Activated CD4-positive, alpha-beta T cell treated with anti-CD3 and anti-CD28 coated beads, Interleukin-2, amount 50 U/mL, for 48 hours (primary cell): ENCODE measurements at regions not wholly inside any gene's neighbourhood (a gene's known extent, or its start where the extent isn't known, plus 50 kb on each side); places are given as distances from the start of the nearest gene placed in this dataset.

ENCODE experiments used
- DNase-seq, 2 experiments: peaks; one replicate each; pipeline ENCODE4 v3.0.0-alpha.2; 2020

DNA sequence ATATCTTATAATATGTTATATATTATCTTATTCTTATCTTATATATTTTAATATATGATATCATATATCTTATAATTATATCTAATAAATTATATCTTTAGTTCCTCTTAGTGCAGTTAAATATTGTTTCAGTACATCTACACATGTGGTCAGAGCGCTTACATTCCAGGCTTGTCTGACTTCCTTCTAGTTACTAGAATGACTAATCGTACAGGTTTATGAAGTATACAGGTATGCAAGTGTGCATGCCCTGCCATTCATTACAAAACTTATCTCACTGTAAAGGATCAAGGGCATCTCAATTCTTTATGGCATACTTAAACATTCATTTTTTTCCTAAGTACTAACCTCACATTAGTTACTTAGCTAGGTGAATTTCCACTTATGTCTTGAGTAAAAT, 1278.0 kb upstream of the MAP3K7 start:
- no peak for DNase-seq

DNA sequence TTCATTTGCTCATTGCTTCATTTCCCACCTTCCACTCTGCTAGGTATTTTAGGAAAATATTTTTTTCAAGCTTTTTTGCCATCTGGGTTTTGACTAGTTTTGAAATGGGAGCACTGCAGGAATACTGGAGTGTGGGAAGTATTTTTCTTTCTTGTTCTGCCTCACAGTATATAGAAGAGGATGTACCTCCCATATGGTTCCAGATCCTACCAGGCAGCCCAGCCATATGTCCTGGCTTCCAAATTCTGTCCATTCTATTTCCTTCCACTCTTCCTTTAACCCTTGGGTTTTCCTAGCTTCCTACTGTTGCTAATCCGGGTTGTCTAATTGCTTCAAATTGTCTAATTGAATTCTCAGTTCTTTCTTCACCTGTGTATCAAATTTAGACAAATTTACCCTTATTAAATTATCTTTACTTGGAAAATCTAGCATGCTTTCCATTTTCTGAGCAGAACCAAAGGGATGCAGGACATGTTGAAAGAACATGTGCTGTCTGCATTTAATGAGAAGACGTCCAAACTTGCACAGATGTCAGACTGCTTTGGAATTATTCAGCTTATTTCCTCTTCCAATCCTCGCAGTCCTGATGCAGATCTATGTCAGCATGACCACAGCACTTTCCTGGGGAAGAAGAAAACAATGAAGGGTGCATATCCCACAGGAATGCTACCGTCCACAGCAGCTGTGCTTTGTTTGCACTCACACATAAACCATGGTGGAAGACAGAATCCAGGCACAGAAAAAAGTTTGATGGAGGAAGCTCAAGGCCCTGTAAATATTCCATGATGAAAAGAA, 1273.9 kb upstream of the MAP3K7 start:
- DNase-seq = no peak

DNA sequence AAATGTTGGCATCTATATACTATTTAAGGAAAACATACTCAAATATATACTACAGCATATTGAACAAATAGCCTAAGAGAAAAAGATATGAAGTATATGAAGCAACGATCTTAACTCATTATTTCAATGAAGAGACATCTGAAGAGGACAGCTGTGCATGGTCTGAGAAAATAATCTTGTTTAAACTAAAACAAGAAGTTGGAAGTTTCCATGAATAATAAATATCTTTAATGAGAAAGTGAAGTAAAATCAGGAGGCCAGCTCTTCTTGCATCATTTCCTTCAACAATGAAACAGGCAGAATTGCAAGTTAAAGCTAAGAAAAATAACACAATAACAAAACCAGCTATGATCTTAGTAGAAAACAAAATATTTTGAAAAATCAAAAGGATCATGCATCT, 1265.4 kb upstream of the MAP3K7 start:
- DNase-seq = no peak

DNA sequence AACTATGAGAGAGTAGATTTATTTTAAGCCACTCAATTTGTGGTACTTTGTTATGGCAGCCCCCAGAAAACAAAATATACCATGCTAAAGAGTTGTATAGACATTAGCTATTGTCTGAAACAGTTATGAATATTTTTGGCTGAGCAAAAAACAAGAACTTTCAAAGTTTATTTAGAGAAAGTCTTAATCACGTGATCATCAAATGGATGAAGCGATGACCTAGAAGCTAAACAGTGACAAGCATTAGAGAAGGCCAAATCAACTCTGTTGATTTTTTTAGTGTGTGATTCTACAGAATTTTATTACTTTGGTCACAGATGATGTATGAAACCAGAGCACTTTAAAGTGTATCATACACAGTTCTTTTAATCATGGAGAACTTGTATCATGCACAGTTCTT, 1247.9 kb upstream of the MAP3K7 start:
- DNase-seq = no peak

DNA sequence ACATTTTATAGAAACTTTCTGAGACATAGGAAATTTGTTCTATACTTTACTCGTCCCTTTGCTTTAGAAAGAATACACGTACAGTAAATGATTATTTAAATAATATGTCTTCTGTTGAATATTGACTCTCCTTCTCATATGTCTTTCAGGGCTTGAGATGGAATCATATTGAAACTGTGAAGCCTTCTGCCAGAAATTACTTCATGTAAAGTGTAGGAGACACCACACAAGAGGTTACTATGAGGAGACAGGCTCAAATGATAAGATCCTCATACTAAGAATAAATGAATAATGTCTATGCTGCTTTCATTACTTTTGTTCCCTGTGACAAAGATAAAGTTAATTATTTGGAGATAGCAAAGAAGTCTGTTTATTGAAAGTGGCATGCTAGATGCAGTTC, 1240.3 kb upstream of the MAP3K7 start:
- DNase-seq = no peak

DNA sequence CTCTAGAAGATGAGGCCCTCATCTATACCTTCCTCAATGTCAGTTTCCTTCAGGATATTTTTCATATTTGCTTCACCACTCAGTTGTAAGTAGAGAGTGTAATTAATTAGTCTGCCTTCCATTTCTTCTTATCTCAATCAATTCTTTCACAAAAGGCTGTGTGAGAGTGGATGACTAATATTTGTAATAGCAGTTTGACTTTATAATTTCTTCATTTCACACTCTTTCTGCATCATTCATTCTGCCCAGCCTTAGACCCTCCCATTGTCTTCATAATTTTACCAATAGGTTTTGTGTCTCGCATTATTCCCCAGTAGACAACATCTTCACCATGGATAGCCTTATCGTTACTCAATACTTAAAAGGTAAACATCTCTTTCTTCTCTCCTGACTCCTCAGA, 1239.3 kb upstream of the MAP3K7 start:
- no peak for DNase-seq

DNA sequence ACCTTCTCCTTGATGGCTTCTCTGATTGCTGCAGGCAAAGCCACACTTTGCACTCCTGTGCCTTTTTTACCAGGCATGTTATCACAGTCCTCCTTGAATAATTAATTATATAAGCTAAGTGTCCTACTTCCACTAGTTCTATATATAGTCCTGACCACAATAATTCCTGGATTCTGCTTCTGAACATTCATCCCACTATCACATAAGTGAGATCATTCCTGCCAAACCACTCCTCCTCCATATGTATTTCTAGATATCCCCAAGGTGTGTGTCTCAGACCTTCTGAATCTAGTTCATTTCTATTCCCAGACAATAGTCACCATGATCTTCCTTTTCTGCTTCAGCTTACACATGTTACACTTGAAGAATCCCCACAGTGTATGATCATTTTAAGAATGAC, 1237.5 kb upstream of the MAP3K7 start:
- DNase-seq = no peak

DNA sequence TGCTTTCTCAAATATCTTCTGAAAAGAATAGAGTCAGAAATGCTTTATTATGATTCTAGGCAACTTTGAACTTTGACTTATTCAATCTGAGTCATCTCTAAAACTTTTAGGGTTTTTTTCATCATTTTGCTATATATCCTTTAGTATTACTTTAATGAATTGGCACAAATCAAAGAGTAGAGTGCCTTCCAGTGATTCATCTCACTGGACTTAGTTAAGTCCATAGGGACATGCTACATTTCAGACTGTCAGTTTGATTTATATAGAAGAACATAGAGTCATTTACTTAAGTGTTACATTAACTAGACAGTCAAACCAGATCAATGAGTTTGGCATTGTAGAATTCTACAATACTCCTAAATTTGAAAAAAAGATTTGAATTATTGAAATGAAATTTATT, 1235.7 kb upstream of the MAP3K7 start:
- no peak for DNase-seq

DNA sequence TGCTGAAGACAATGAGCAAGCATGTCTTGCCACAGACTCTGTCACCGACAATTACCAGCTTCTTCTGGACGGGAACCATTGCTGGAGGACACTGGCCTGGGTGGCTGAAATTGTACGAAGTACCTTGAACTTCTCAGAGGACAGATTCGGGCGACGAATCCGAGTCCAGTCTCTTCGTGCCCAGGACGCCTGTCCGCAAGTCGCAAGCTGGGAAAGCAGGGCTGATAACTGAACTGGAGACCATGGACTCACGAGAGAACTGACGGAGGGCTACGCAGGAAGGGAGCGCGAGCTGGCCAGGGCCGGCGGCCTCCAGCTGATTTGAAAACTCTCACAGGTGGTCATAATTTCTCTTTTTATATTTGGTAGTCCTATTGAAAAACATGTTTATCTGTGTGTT, 1229.5 kb upstream of the MAP3K7 start:
- no peak for DNase-seq

DNA sequence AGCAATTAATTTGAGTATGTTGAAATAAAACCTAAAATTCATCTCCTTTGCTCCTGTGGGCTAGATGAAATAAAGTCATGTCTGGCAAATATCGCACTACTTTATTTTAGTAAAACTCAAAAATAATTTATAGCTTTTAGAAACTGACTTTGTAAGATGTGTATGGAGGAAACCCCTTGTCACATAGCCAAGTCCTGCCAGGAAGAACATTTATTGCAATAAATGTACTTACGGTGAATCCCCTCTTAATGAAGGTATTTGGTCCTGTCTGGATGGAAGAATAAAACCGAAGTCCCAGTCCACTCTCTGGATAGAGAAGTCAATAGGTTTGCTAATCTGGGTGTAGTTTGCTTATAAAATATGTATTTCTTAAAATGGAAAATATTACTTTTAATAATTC, 1226.8 kb upstream of the MAP3K7 start:
- no peak for DNase-seq

DNA sequence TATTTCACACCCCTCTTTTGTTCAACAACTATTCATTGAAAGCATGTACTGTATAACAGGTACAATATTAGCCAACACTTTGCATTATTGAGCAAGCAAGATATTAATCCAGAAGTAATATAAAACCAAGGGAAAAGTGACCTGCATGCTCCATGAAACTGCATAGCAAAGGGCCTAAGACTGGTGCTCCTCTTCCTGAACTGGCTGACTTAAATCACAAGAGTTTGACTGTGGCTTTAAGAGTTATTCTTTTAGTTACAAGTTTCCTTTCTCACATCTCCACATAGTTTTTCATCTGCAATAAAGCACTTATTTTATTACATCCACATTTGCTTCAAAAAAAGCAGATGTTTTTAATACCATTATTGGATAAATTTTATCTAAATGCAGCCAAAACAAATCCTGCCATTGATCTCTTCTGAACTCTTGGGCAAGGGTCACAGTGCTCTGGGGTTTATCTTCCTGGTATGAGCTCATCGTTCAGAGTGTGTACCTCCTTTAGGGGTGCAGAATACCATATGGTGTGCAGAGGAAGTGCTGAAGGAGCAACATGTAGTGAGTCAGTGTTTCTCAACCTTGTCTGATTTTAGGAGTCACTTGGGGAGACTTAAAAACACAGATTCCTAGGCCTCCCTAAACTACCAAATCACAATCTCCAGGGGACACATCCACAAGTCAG, 1225.9 kb upstream of the MAP3K7 start:
- DNase-seq = no peak

DNA sequence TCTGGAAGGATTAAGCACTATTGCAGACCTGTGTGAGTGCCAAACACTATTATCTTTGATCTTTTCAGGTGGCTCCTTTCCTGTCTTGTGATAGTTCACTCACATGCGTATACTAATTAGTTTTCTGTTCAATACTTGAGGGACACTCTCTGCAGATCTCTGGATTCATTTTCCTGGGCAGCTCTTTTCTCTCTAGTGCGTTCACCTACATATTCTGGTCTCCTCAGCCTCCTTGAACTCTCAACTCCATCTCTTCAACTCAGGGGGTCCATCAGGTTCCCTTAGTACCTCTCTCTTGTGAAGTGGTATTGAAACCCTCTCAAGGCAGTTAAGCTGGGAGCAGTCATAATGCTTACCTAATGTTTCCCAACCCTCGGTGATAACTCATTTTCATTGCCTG, 1218.1 kb upstream of the MAP3K7 start:
- no peak for DNase-seq

DNA sequence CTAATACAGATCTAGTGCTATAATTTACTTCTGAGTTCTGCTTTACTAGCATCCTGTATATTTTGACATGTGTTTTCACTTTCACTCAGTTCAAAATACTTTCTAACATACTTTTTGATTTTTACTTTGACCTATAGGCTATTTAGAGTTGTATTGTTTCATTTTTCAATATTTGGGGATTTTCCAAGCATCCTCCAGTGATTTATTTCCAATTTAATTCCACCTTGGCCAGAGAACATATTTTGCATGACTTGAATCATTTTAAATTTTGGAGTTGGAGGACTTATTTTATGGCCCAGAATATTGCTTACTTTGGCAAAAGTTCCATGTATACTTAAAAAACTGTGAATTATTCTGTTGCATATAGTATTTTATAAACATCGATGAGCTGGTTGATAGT, 1215.6 kb upstream of the MAP3K7 start:
- no peak for DNase-seq

DNA sequence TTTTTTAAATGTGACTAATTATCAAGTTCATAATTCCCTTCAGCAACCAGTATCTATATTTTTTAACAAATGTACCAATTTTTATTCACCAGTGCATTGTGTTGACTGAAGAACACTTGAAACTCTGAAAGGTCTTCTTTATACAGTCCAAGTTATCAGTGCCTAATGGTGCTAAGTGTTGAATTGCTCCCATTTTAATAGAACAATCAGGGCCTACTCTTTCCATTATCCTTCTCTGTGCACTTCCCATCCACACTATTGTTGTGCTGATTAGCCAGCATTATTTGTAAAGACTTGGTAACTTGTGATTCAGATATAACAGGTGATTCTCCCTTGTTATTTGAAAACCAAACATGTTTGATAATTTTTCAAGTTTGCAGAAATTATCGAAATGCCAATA, 1209.7 kb upstream of the MAP3K7 start:
- no peak for DNase-seq

DNA sequence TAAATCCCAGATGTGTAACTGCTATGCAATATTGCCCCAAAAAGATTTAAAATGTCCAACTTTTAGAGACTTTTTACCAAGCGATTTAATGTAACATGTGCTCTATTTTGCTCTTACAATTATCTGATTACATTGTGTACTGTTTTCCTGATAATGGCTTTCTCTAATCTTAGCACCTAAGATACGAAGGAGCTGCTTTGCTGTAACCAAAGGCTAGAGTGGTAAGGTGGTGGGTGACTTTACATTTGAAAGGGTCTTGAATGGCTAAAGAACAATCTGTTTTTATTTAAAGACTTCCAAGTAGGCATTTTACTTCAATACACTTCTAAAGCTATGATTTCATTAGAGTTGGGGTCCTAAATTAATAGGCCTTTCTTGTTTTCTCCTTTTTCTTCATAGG, 1201.6 kb upstream of the MAP3K7 start:
- no peak for DNase-seq

DNA sequence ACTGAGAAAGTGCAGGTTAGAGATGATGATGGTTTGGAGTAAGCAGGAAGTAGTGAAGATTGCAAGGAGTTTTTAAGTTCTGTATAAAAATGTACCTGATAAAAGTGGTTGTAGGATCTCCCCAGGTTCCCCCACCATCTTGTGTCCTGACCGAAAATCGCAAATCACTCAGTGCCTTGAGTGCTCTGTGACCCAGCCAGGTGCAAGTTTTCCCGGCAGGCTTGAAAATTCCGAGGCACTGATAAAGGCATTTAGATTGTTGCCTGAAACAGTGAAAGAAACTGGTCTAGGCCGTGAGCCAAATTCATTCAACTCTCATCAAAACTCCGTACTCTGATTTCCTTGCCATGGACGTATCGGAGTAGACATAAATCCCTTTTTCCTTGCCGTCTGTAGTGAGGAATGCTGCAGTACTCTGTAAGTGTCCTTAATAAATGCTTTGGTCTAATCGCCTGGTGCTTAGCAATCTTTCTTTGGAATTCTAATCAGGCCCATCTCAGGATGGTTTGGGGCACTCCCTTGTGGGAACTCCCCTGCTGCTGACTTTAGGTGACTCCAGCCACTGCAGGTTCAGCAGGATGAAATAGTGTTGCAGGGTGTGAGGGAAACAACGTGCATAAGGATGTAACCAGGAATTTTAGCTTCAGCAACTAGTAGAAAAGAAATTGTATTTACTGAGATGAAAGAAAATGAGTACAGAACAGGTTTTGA, 1199.8 kb upstream of the MAP3K7 start:
- DNase-seq = no peak

DNA sequence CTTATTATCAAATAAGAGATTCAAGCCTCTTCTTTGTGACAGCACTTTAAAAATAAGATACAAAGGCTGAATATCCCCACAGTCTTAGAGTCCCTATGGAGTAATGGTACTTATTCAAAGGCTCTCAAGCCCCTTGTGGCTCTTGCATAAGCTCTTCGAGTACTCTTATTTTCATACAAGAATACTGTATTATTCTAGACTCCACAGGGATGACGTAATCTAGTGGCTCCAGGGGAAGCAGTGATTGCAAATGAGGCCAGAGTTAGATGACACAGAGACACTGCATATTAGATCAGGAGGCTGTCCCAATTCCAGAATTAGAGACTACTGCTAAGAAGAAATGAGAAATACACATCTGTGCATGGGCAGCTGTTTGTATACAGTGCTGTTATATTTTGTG, 1195.9 kb upstream of the MAP3K7 start:
- DNase-seq = no peak

DNA sequence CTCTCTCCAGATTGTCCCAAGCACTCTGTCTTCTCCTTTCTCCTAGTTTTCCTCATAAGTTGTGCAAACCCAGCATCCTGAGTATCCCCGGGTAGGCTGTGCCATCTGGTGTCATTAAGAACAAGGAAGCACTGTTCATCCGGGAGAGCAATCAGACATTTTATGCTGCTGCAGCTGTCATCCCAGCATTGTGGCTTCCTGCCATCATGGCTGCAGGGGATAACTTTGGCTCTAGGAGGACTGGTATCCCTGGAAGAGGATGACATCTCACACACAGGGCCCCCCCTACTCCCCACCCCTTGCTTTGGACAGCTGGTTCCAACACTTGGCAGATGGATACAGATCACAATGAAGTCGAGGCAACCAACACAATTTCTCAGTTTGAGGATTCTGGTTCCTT, 1195.1 kb upstream of the MAP3K7 start:
- DNase-seq = no peak

DNA sequence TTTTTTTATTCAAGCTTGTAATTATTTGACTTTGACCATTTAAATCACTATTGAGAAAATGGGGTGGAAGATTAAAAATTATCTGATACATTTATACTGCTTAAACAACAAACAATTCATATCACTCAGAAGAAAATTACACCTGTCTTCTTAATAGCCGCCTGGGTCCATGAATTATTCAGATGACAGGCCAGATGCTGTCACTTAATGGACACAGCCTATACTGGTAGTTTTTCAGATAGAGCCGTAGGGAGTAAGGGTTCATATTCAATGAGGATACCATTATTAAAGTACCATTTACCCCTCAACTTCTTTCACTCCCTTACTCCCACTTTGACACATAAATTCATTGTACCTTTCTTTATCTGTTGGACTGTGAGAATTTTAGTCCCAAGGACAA, 1193.4 kb upstream of the MAP3K7 start:
- no peak for DNase-seq

DNA sequence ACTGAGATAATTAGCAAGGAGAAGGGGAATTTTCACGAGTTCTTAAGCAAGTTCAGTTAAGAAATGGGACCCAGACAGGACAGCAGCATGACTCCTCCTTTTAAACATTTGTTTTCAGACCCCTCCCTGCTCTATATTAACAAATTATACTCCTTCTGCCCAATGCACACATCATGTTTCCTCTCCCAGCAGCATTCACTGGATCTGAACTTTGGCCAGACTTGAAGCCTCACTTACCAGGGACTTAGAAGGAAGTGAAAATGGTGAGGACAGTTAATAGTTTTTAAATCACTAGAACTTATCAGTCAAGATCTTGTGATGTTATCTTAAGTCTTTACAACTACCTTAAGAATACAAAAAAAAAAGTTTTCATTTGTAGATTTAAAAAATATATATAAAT, 1174.7 kb upstream of the MAP3K7 start:
- DNase-seq = no peak

DNA sequence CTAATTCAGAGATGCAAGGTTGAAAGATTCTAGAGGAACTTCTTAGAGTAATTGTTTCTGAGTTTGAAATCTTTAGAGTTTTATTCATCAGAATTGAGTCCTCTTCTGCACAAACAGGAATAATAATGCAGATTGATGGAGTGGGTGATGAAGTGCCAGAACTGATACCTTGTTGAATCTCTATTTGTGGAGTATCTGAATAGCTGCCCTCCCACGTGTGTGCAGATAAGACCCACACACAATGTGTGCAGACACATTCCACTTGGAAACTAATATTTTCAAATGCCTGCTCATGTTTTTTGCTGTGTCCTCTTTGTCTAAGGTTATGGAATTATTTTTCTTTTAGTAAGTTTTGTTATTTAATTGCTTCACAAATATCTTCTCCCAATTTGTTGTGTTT, 1167.8 kb upstream of the MAP3K7 start:
- DNase-seq = no peak

DNA sequence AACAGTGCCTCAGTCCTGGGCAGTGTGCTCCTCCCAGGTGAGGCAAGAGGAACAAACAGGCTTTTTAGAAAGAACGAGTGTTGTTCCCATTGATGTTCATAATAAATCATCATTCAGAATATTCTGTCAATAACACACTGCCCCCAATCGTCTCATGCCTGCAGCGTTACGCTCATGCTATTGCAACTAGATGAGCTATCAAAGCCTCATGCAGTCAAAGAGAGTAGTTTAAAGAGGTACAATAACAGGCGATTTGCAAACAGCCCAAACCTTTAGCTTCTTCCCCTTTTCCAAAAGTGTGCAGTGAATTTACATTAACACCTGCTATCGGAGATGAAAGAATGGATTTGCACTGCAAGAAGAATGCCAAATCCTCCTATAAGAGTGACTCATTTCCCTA, 1164.7 kb upstream of the MAP3K7 start:
- no peak for DNase-seq

DNA sequence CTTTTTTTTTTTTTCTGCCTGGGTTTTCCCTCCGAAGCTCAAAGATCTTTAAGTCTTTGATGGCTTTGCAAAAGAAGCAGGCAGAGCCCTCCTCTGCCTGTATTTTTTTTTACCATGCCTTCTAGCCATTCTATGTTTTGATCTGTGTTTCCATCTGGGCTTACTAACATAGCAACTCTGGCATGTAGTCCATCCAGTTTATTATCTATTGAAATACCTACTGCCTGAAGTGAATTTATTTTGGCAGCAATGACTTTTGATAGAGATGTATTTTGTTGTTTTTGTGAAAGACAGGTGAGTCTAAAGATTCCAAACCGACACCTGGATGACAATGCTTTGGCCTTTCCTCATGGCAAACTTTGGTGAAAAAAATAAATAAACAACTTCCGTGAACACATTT, 1157.7 kb upstream of the MAP3K7 start:
- DNase-seq = no peak

DNA sequence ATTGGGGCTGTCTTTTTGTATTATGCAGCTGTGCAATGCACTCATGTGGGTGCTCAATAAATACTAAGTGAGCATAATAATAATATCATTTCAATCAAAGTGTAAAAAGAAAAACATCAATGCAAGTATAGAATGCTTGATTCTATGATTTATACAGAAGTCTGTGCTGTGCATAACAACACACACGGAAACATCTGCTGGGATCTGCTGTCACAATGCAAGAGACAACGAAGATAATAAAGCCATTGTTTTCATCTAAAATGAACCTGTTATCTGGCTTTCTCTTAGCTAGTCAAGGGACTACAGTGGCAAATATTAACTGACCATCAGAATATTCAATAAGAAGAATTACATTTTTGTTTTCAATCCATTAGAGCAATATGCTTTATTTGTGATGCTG, 1156.9 kb upstream of the MAP3K7 start:
- DNase-seq = no peak
